H9 (cell line): ENCODE measurements at regions not wholly inside any gene's neighbourhood (a gene's known extent, or its start where the extent isn't known, plus 50 kb on each side); places are given as distances from the start of the nearest gene placed in this dataset.

Source experiments
- DNase-seq: peaks from one replicate; pipeline ENCODE4 v3.0.0-alpha.2; 2017
- H2AFZ ChIP-seq: one replicate; pipeline ENCODE4 v1.6.1; 2013; ENCODE audit warnings: mild to moderate bottlenecking, low read length, control low read depth, moderate library complexity
- H2AK5ac ChIP-seq: 2 replicates; pipeline ENCODE4 v1.6.1; 2013; ENCODE audit warnings: low read length, control low read depth, mixed read lengths; ENCODE audit not compliant: insufficient read length
- H2BK120ac ChIP-seq: one replicate; pipeline ENCODE4 v1.6.1; 2013; ENCODE audit warnings: low read depth, mild to moderate bottlenecking, low read length, control low read depth, inconsistent platforms; ENCODE audit not compliant: poor library complexity, severe bottlenecking
- H2BK12ac ChIP-seq: 2 replicates; pipeline ENCODE4 v1.6.1; 2013; ENCODE audit warnings: low read length, control low read depth, mixed read lengths, low read depth; ENCODE audit not compliant: insufficient read length
- H2BK15ac ChIP-seq: 2 replicates; pipeline ENCODE4 v1.6.1; 2013; ENCODE audit warnings: low read depth, low read length, control low read depth
- H2BK20ac ChIP-seq: one replicate; pipeline ENCODE4 v1.6.1; 2013; ENCODE audit warnings: low read depth, mild to moderate bottlenecking, low read length, control low read depth, inconsistent platforms; ENCODE audit not compliant: poor library complexity, severe bottlenecking
- H2BK5ac ChIP-seq: 2 replicates; pipeline ENCODE4 v1.6.1; 2013; ENCODE audit warnings: low read length, control low read depth, mixed read lengths; ENCODE audit not compliant: insufficient read length
- H3K14ac ChIP-seq: 2 replicates; pipeline ENCODE4 v1.6.1; 2013; ENCODE audit warnings: low read length, control low read depth; ENCODE audit not compliant: insufficient read depth
- H3K18ac ChIP-seq: 2 replicates; pipeline ENCODE4 v1.6.1; 2013; ENCODE audit warnings: low read depth, mild to moderate bottlenecking, mixed read lengths, low read length, control low read depth; ENCODE audit not compliant: insufficient read length
- H3K23ac ChIP-seq: 2 replicates; pipeline ENCODE4 v1.6.1; 2013; ENCODE audit warnings: low read length, control low read depth, mixed read lengths, low read depth; ENCODE audit not compliant: insufficient read length
- H3K23me2 ChIP-seq: 2 replicates; pipeline ENCODE4 v1.6.1; 2013; ENCODE audit warnings: low read depth, mild to moderate bottlenecking, mixed read lengths, low read length, control low read depth; ENCODE audit not compliant: insufficient read length, poor library complexity, severe bottlenecking
- H3K27ac ChIP-seq: 2 replicates; pipeline ENCODE4 v1.5.1; 2013; ENCODE audit warnings: low read length, control low read depth, mixed read lengths, low read depth; ENCODE audit not compliant: insufficient read length
- H3K27me3 ChIP-seq: 2 replicates; pipeline ENCODE4 v1.6.1; 2013; ENCODE audit warnings: low read length, control low read depth, inconsistent platforms; ENCODE audit not compliant: insufficient read depth
- H3K4ac ChIP-seq: 2 replicates; pipeline ENCODE4 v1.6.1; 2013; ENCODE audit warnings: low read depth, mild to moderate bottlenecking, control low read depth, inconsistent platforms, low read length, moderate library complexity
- H3K4me1 ChIP-seq: 2 replicates; pipeline ENCODE4 v1.6.1; 2013; ENCODE audit warnings: low read length, control low read depth, inconsistent platforms; ENCODE audit not compliant: insufficient read depth
- H3K4me2 ChIP-seq: 2 replicates; pipeline ENCODE4 v1.6.1; 2013; ENCODE audit warnings: low read length, control low read depth, mixed read lengths; ENCODE audit not compliant: insufficient read length, insufficient read depth
- H3K56ac ChIP-seq: 2 replicates; pipeline ENCODE4 v1.6.1; 2013; ENCODE audit warnings: low read depth, mild to moderate bottlenecking, mixed read lengths, low read length, control low read depth; ENCODE audit not compliant: insufficient read length
- H3K79me1 ChIP-seq: 2 replicates; pipeline ENCODE4 v1.6.1; 2013; ENCODE audit warnings: low read depth, mild to moderate bottlenecking, moderate library complexity, low read length, control low read depth, inconsistent platforms; ENCODE audit not compliant: insufficient read depth, poor library complexity, severe bottlenecking
- H3K79me2 ChIP-seq: 2 replicates; pipeline ENCODE4 v1.6.1; 2013; ENCODE audit warnings: low read length, control low read depth, inconsistent platforms; ENCODE audit not compliant: insufficient read depth
- H3K9ac ChIP-seq: 2 replicates; pipeline ENCODE4 v1.6.1; 2013; ENCODE audit warnings: low read length, control low read depth, mixed read lengths; ENCODE audit not compliant: insufficient read length; ENCODE audit errors: extremely low read depth
- H3K9me3 ChIP-seq: one replicate; pipeline ENCODE4 v1.6.1; 2013; ENCODE audit warnings: low read depth, low read length, inconsistent platforms; ENCODE audit not compliant: control insufficient read depth
- H3T11ph ChIP-seq: one replicate; pipeline ENCODE4 v1.6.1; 2013; ENCODE audit warnings: mild to moderate bottlenecking, low read length, control low read depth, inconsistent platforms
- H4K20me1 ChIP-seq: one replicate; pipeline ENCODE4 v1.6.1; 2013; ENCODE audit not compliant: control insufficient read depth, insufficient read length, insufficient read depth
- H4K5ac ChIP-seq: 2 replicates; pipeline ENCODE4 v1.6.1; 2013; ENCODE audit warnings: low read depth, mild to moderate bottlenecking, mixed read lengths, low read length, control low read depth; ENCODE audit not compliant: insufficient read length
- H4K8ac ChIP-seq: replicated peaks from 2 replicates; pipeline ENCODE4 v1.6.1; 2013; ENCODE audit warnings: low read length, control low read depth, mixed read lengths, low read depth; ENCODE audit not compliant: insufficient read length
- H4K91ac ChIP-seq: 2 replicates; pipeline ENCODE4 v1.6.1; 2013; ENCODE audit warnings: low read depth, mild to moderate bottlenecking, moderate library complexity, mixed read lengths, low read length, control low read depth; ENCODE audit not compliant: insufficient read length
- H3K27ac Mint-ChIP-seq, 3 experiments: 2 replicates in 2 of 3; 3 replicates in 1 of 3; pipeline ENCODE4 v1.8.0; 2020 to 2021; ENCODE audit warnings: mixed read lengths in 3 of 3, mild to moderate bottlenecking in 1 of 3, moderate library complexity in 1 of 3
- H3K27me3 Mint-ChIP-seq: 2 replicates; pipeline ENCODE4 v1.8.0; 2021; ENCODE audit warnings: low read depth, mild to moderate bottlenecking, moderate library complexity, mixed read lengths
- H3K36me3 Mint-ChIP-seq, 3 experiments: 2 replicates in 2 of 3; 3 replicates in 1 of 3; pipeline ENCODE4 v1.8.0; 2020 to 2021; ENCODE audit warnings: low read depth in 3 of 3, mixed read lengths in 3 of 3; ENCODE audit not compliant: insufficient read depth in 1 of 3
- H3K4me1 Mint-ChIP-seq, 2 experiments: 2 replicates each; pipeline ENCODE4 v1.8.0; 2020; ENCODE audit warnings: mixed read lengths in 2 of 2
- H3K4me3 Mint-ChIP-seq, 2 experiments: 2 replicates in 1 of 2; 3 replicates in 1 of 2; pipeline ENCODE4 v1.8.0; 2020 to 2021; ENCODE audit warnings: mild to moderate bottlenecking in 2 of 2, mixed read lengths in 2 of 2, moderate library complexity in 1 of 2
- H3K9me3 Mint-ChIP-seq, 2 experiments: 2 replicates in 1 of 2; 3 replicates in 1 of 2; pipeline ENCODE4 v1.8.0; 2020; ENCODE audit warnings: mild to moderate bottlenecking in 2 of 2, mixed read lengths in 2 of 2, moderate library complexity in 1 of 2
- WGBS: extraction: QIAGEN DNeasy Blood & Tissue Kit; methylation state at CpG from one replicate; pipeline ENCODE4 v1.1.7; 2013; ENCODE audit warnings: missing lambda C conversion rate, low lambda C conversion rate, mixed read lengths; ENCODE audit not compliant: insufficient read length; ENCODE audit errors: extremely low coverage; 5-methylcytosine and 5-hydroxymethylcytosine counted together
- TF ChIP-seq, protein P1 (sequence below): fragments of 200-600 bp; sonication (generic); conservative IDR thresholded peaks from 3 replicates; pipeline ENCODE4 v1.8.0; 2021; ENCODE audit warnings: antibody characterized with exemption, mild to moderate bottlenecking

DNA sequence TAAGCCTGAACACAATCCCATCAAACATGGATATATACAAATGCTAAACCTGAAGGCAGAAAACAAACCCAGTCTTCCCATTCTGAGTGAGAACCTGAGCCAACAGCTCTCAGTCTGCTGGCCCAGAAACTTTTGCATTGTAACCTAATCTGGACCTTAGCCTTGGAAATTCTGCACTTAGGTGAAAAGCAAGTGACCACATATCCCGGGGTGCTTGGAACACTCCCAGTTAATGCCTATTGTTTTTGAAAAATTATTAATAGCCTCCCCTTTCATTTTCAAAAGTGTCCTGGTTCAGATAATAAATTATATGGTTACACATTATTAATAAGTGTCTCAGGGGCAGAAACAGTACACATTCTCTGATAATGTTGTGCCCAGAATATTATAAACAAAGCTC lies 228.3 kb upstream of the TARS1 start:
- no peak overlapping the region for H3K14ac ChIP-seq
- H3K79me1 ChIP-seq: no peaks in the 10 kb centered on the region
- H2AFZ ChIP-seq: no peak overlapping the region
- Mint-ChIP-seq H3K9me3 (peaks cover 8 to 9% of the 10 kb centered on the region in 2 experiments; a peak in 4 of 5 replicates), H3K27me3 (no peaks in the 10 kb centered on the region; the same call in 1 of the 2 replicates), H3K36me3 (peaks cover 0 to 12% (median 2%) of the 10 kb centered on the region in 3 experiments; a peak in 4 of 7 replicates), H3K4me3 (no peak overlapping the region), H3K4me1 (no peaks in the 10 kb centered on the region), H3K27ac (no peak overlapping the region)
- H3K27me3 ChIP-seq: no peaks in the 10 kb centered on the region
- no peak overlapping the region for H2BK20ac ChIP-seq
- H2AK5ac ChIP-seq: no peak overlapping the region
- H3K23ac ChIP-seq: no peak overlapping the region
- no peak overlapping the region for H3K9ac ChIP-seq
- no peaks in the 10 kb centered on the region for H3K79me2 ChIP-seq
- H3K27ac ChIP-seq: no peak overlapping the region
- H3K18ac ChIP-seq: no peak overlapping the region
- no peak overlapping the region for H2BK12ac ChIP-seq
- no peak overlapping the region for H4K5ac ChIP-seq
- no peak overlapping the region for H4K91ac ChIP-seq
- H2BK120ac ChIP-seq: no peak overlapping the region
- H3K23me2 ChIP-seq: no peaks in the 10 kb centered on the region
- H3K4me1 ChIP-seq: no peaks in the 10 kb centered on the region
- H4K20me1 ChIP-seq: no peaks in the 10 kb centered on the region
- H3K4ac ChIP-seq: no peak overlapping the region
- H3T11ph ChIP-seq: no peak overlapping the region
- H2BK15ac ChIP-seq: no peak overlapping the region
- WGBS: no CpG with 5 or more reads among the region's 1 CpG
- no peak overlapping the region for H3K4me2 ChIP-seq
- H3K9me3 ChIP-seq: no peaks in the 10 kb centered on the region
- no peak for DNase-seq
- no peak overlapping the region for H4K8ac ChIP-seq
- TF ChIP-seq, protein P1, sequence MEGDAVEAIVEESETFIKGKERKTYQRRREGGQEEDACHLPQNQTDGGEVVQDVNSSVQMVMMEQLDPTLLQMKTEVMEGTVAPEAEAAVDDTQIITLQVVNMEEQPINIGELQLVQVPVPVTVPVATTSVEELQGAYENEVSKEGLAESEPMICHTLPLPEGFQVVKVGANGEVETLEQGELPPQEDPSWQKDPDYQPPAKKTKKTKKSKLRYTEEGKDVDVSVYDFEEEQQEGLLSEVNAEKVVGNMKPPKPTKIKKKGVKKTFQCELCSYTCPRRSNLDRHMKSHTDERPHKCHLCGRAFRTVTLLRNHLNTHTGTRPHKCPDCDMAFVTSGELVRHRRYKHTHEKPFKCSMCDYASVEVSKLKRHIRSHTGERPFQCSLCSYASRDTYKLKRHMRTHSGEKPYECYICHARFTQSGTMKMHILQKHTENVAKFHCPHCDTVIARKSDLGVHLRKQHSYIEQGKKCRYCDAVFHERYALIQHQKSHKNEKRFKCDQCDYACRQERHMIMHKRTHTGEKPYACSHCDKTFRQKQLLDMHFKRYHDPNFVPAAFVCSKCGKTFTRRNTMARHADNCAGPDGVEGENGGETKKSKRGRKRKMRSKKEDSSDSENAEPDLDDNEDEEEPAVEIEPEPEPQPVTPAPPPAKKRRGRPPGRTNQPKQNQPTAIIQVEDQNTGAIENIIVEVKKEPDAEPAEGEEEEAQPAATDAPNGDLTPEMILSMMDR: no peak
- no peak overlapping the region for H2BK5ac ChIP-seq
- no peak overlapping the region for H3K56ac ChIP-seq
